GM19395 (cell line): ENCODE measurements at regions not wholly inside any gene's neighbourhood (a gene's known extent, or its start where the extent isn't known, plus 50 kb on each side); places are given as distances from the start of the nearest gene placed in this dataset.

Source experiments
- ATAC-seq: cut with Tn5 transposase; IDR thresholded peaks from one replicate; pipeline ENCODE4 v1.9.1; 2021; ENCODE audit warnings: mild to moderate bottlenecking, moderate library complexity; ENCODE audit not compliant: unreplicated experiment

DNA sequence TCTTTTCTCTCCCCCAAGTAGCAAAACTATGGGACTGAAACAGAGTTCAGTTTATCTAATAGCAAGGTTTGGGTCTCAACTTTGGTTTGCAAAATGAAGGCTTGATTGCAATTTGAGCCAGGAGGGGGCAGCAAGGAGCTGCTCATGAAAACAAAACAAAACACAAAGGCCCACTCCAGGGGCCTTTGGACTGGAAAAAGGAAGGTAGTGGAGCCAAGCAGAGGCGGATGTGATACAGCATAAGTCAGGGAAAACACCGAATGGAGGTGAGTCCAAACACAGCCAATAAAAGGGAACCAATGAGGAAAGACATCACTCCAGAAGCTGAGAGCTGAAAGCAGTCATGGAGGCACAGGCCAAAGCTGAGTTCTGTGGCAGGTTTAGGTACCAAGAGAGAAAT is 799.7 kb upstream of the ACVR2A start:
- ATAC-seq: peak; percentile 85

GRCh38 chr2:147041121-147041494 is 803.7 kb upstream of the ACVR2A start:
- ATAC-seq: no peak

GRCh38 chr2:147040298-147041120 is 804.3 kb upstream of the ACVR2A start:
- no peak for ATAC-seq

DNA sequence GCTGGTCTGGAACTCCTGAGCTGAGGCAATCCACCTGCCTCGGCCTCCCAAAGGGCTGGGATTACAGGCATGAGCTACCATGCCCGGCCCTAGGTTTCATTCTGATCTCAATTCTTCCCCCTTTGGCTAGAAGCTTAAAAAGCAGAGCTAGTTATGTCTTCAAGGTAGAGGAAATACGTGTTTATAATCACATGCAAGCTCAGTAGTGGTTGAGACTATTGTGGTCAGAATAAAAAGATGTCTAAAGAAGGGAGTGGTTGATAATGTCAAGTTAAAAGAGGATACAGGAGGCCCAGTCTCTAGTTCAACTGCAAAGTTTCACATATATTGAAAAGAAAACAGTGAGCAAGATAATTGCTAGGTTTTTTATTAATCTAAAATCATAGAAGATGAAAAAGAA is 807.8 kb upstream of the ACVR2A start:
- ATAC-seq: no peak

DNA sequence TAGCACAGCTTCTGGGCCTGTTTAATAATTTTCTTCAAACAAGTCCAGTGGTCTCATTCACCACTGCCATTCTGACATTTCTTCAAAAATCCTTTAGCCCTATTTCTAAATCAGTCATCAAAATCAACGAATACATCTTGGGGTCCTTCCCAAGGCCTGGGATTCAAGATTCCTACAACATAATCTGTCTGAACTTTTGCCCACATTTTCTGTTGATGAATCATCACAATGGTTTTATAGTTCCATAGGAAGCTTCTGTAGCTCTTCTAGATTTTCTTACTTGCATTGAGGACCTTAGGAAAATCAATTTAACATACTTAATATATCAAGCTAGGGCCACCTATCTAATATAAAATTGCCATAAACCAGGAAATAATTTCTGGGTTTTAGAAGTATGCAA is 811.8 kb upstream of the ACVR2A start:
- ATAC-seq: no peak

DNA sequence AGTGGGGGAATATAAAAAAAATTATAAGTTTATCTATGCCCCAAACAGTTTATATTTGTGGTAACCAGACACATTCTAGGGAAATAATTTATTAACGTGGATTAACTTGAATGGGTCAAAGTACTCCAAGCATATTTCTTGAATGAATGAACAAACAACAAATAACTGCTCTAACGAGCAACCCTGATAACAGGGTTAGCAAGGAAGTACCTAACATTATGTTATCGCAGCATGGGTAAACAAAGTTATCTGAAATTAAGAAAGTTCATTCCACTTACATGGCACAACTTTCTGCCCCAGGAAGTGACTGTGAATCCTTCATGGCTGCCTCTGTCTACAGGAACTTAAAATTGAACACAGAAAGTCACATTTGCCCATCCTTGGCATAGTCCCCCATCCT is 812.9 kb upstream of the ACVR2A start:
- no peak for ATAC-seq

GRCh38 chr2:147030966-147031720 is 813.7 kb upstream of the ACVR2A start:
- ATAC-seq: no peak

GRCh38 chr2:147027436-147027835 is 817.4 kb upstream of the ACVR2A start:
- ATAC-seq: no peak

DNA sequence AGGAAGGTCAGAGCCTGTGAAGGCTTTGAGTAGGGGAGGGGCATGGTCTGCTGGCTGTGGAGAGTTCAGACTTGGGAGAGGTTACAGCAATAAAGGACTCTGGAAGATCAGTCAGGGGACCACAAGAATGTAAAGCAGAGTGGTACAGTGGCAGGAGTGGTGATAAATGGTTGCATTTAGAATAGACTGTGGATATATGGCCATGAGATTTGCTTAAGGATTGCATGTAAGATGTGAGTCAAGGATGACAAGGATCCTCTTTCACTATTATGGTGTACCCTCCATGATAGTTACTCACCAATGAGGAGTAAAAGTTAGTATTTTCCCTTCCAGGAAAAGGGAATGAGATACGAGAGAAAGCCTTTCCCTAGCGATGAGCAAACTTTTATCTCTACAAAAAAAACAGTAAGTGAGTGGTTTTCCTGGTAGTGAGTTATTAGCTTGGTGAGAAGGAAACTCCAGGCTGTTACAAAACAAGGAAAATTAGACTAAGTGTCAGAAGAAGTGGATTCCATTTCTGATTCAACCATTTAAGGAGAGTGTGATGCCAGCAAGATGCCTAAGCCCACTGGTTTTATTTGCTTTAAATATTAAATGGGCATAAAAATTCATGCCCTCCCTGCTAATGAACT is 818.0 kb upstream of the ACVR2A start:
- ATAC-seq: no peak

DNA sequence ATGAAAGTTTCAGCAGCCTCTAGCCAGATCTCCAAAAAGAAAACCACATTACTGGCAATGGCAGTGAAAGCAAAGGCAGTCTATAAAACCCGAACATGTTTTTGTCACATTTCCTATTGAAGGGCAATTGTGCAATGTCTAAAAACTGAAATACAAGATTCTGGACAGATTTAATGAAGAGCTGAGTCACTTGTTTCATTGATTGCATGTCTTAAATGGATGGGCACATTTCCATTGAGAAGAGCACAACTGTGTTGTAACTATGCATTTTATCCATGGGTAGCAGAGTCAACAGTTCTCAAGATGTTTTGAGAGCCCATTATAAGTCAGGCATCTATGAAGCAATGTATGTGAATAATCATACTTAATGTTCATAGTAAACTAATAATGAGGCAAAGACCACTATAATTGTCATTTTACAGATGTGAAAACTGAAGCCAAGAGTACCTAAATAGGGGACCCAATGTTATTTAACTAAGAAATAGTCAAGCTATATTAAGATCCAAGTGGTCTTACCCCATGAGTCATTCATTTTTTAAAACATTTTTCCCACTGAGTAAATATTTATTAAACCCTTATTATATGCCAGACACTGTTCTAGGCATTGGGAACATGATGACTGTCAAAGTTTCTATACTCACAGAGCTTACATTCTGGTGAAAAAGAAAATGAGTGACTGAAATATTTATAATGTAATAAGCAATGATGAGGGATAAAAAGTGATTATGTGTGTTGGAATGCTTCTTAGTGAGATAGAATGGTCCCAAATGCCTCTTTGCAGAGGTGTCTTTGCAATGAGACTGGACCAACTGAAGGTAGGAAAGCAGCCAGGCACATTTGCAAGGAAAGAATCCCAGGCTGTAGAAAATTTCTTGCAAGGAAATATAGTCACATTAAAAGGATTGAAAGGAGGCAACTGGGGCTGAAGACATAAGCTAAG is 818.9 kb upstream of the ACVR2A start:
- no peak for ATAC-seq

GRCh38 chr2:147019311-147019710 is 825.5 kb upstream of the ACVR2A start:
- no peak for ATAC-seq

DNA sequence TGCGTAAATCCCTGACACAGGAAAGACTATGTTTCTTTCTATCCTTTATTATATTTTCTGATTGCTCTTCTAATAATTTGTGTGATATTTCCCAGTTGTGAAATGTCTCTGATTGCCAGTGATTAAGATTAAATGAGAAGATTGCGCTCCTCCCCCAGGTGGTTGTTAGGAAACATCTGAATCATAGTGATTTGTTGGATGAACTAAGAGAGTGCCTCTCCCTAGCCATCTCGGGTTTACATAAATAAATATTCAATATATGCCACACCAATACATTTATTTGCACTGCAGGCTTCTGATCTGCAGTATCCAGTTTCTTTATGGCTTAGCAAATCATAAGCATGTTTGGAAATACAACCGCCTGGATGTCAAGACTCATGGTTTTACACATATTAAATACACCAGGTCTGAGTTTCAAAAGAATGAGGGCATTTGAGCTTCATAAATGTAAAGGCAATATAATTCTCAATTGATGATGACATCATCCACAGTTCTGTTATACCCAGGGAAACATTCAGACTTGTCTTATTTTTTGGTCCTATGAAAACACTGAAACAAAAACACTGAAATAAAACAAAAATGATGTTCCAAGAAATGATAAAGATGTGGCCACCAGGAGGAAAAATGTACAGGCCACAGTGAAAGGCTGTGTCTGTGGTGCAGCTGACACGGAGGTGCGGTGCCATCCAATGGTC is 826.7 kb upstream of the ACVR2A start:
- ATAC-seq: no peak

- no peak for ATAC-seq
These were observed 828.6 kb upstream of the ACVR2A start for GRCh38 chr2:147016181-147016580.

GRCh38 chr2:147015591-147015990 is 829.2 kb upstream of the ACVR2A start:
- ATAC-seq: no peak

DNA sequence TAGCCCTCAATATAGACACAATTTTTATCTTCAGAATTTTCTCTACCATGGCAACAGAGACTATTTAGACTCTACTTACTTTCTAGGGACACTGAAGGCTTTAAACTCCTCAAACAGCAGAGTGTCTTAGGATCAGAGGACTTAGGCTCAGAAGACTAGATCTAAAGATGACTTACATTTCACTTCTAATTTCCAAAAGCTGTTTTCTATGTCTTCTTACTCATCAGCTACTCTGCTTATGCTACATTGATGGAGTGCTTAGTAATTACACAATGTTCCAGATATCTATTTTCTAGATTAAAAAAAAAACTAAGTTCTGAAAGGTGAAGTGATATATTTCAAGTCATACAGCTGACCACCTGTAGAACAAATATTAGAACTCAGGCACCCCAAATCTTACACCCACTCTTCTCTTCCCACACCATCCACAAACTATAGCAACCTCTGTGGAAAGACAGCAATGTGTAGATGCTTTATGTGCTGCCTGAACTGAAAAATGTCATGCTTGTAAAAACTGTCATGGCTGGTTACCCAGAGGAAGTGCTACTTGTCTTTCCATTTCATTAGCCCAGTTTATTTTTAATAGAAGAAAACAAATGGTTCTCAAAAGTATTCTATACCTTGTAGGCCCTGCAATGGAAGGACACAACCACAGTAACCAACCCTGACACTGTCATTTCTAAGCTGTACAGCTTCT is 831.0 kb upstream of the ACVR2A start:
- ATAC-seq: no peak

GRCh38 chr2:147008481-147008880 is 836.3 kb upstream of the ACVR2A start:
- no peak for ATAC-seq

- no peak for ATAC-seq
These were observed 838.1 kb upstream of the ACVR2A start for GRCh38 chr2:147006736-147007141.

GRCh38 chr2:147003081-147003480 is 841.7 kb upstream of the ACVR2A start:
- no peak for ATAC-seq

GRCh38 chr2:147002256-147002655 is 842.6 kb upstream of the ACVR2A start:
- no peak for ATAC-seq

DNA sequence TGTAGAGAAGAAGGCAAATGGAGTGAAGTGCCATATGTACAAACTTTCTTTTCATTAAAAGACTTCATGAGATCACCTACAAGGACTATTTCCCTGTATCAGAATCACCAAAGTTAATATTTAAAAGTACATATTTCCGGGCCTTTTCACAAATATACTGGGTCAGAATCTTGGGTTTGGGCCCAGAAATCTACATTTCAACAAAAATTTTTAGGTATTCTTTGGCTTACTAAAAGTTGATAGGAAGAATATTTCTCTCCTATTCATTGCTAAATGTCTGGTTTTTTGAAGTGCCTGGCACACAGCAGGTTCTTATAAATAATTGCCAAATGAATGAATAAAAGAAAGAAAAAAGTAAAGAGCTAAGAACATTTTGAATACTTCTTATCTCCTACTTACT is 843.8 kb upstream of the ACVR2A start:
- ATAC-seq: no peak
